HFF-Myc (cell line): ENCODE measurements at regions not wholly inside any gene's neighbourhood (a gene's known extent, or its start where the extent isn't known, plus 50 kb on each side); places are given as distances from the start of the nearest gene placed in this dataset.

Experiments
- DNase-seq: peaks from one replicate; pipeline ENCODE4 v3.0.0-alpha.2; 2011; ENCODE audit warnings: low read depth; ENCODE audit errors: extremely low read depth
- H3K4me3 ChIP-seq: replicated peaks from 2 replicates; pipeline ENCODE4 v1.5.1; 2011; ENCODE audit warnings: low read depth, mild to moderate bottlenecking, control low read depth, low read length
- CTCF ChIP-seq: IDR thresholded peaks from 2 replicates; pipeline ENCODE4 v1.5.1; 2012; ENCODE audit warnings: mild to moderate bottlenecking, low read depth, low read length, control low read depth; ENCODE audit errors: missing control alignments

- DNase-seq, result no peak
- H3K4me3 ChIP-seq, result no peak overlapping the region
- no peak for TF ChIP-seq CTCF
Observed at GRCh38 chrX:129115104-129115503, 408.2 kb downstream of the SMARCA1 start.

- TF ChIP-seq CTCF, result no peak
- no peak for DNase-seq
- no peak overlapping the region for H3K4me3 ChIP-seq
Observed at GRCh38 chrX:129111081-129111798, 412.1 kb downstream of the SMARCA1 start.

- H3K4me3 ChIP-seq, result no peak overlapping the region
- no peak for DNase-seq
- no peak for TF ChIP-seq CTCF
Observed at GRCh38 chrX:129108936-129109335, 414.4 kb downstream of the SMARCA1 start.

GRCh38 chrX:129099207-129099606, 424.1 kb downstream of the SMARCA1 start:
- no peak overlapping the region for H3K4me3 ChIP-seq
- TF ChIP-seq CTCF, result no peak
- no peak for DNase-seq

GRCh38 chrX:129097668-129098067, 425.6 kb downstream of the SMARCA1 start:
- no peak for DNase-seq
- TF ChIP-seq CTCF, result no peak
- no peak overlapping the region for H3K4me3 ChIP-seq

GRCh38 chrX:129093706-129094105, 429.6 kb downstream of the SMARCA1 start:
- DNase-seq, result no peak
- no peak overlapping the region for H3K4me3 ChIP-seq
- TF ChIP-seq CTCF, result no peak

GRCh38 chrX:129092757-129093156, 430.5 kb downstream of the SMARCA1 start:
- no peak for TF ChIP-seq CTCF
- DNase-seq, result no peak
- H3K4me3 ChIP-seq, result no peak overlapping the region
